Skeletal muscle satellite cell (primary cell): ENCODE measurements at regions not wholly inside any gene's neighbourhood (a gene's known extent, or its start where the extent isn't known, plus 50 kb on each side); places are given as distances from the start of the nearest gene placed in this dataset.

Experiments used
- H3K27me3 ChIP-seq: 2 replicates; pipeline ENCODE4 v1.7.0; 2013; ENCODE audit warnings: low read length; ENCODE audit not compliant: control insufficient read depth, insufficient read depth
- H3K36me3 ChIP-seq: 2 replicates; pipeline ENCODE4 v1.7.0; 2013; ENCODE audit warnings: mild to moderate bottlenecking, control low read depth, low read length; ENCODE audit not compliant: insufficient read depth
- H3K4me1 ChIP-seq: 2 replicates; pipeline ENCODE4 v1.7.0; 2013; ENCODE audit warnings: low read length; ENCODE audit not compliant: control insufficient read depth, insufficient read depth
- H3K4me2 ChIP-seq: 2 replicates; pipeline ENCODE4 v1.7.0; 2013; ENCODE audit warnings: mild to moderate bottlenecking, low read length
- H3K4me3 ChIP-seq: 2 replicates; pipeline ENCODE4 v1.7.0; 2013; ENCODE audit warnings: low read length
- H3K9ac ChIP-seq: 2 replicates; pipeline ENCODE4 v1.7.0; 2013; ENCODE audit warnings: mild to moderate bottlenecking, low read depth, low read length, moderate library complexity
- H3K9me3 ChIP-seq: replicated peaks from 2 replicates; pipeline ENCODE4 v1.7.0; 2013; ENCODE audit warnings: mild to moderate bottlenecking, control low read depth, low read length

DNA sequence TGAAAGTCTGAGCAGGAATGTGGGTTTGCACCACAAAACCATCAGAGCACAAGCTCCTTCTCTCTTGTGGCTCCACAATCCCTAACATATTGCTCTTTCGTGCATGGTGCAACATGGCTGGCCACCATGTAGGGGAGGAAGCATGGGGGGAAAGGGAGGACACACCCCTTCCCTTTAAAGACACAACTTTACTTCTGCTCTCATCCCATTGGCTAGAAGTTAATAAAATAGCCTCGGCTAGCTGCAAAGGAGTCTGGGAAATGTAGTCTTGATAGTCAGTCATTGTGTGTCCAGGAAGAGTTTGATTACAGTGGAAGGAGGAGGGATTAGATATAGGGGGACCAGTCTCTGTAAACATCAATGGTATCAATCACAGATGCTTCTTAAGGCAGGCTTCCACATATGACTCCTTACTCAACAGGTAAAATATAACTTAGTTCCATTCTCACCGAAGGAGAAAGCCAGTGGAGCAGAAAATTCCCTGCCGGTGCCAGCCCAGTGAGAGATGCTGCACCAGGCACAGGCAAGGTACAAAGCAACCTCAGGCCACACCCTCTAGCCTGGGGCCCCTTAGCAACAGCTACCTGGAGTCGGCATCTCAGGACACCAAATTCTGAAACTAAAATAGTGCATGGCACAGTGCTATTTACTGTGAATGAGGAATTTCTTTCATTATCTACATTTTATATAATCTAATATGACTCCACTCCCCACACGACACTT is 124.7 kb upstream of the CTBP2 start:
- no peaks in the 10 kb centered on the region for H3K4me1 ChIP-seq
- H3K27me3 ChIP-seq: peaks cover 5% of the 10 kb centered on the region
- no peaks in the 10 kb centered on the region for H3K9me3 ChIP-seq
- H3K4me2 ChIP-seq: no peak overlapping the region
- no peak overlapping the region for H3K9ac ChIP-seq
- H3K36me3 ChIP-seq: no peaks in the 10 kb centered on the region
- H3K4me3 ChIP-seq: no peak overlapping the region

DNA sequence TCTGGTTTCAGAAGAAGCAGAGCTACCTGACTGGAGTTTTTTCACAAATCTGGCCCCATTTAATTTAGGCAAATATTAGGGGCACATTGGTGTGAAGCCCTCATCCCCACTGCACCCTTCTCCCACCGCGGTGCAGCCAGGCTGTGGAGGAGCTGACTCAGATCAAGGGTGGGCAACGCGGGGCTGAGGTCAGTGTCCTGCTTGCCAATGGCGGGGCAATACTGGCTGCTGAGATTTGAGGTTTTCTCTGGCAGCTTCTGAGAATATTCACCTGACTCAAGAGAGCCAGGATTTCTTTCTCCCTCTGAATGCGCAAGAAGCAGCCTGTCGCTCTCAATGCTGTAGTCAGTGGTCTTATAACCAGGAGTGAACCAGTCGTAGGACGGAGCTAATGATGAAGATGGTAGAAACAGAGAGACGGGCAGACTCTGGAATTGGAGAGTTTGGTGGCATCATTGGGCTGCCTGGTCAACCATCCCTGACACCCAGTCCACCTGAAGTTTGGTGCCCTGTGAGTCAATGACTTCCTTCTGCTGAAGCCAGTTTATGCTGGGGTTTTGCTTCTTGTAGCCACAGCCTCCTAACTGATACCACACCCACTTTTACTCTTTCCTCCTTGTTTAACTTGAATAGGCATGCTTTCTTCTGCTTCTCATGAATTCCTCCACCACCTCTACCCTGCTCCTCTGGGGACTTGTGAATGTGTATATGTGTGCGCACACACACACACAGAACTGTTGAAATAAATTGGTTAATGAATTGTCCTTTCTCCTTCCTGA is 123.7 kb upstream of the CTBP2 start:
- H3K9ac ChIP-seq: no peak overlapping the region
- no peak overlapping the region for H3K4me2 ChIP-seq
- H3K9me3 ChIP-seq: no peaks in the 10 kb centered on the region
- peaks cover 5% of the 10 kb centered on the region for H3K27me3 ChIP-seq
- H3K4me3 ChIP-seq: no peak overlapping the region
- no peaks in the 10 kb centered on the region for H3K4me1 ChIP-seq
- no peaks in the 10 kb centered on the region for H3K36me3 ChIP-seq

DNA sequence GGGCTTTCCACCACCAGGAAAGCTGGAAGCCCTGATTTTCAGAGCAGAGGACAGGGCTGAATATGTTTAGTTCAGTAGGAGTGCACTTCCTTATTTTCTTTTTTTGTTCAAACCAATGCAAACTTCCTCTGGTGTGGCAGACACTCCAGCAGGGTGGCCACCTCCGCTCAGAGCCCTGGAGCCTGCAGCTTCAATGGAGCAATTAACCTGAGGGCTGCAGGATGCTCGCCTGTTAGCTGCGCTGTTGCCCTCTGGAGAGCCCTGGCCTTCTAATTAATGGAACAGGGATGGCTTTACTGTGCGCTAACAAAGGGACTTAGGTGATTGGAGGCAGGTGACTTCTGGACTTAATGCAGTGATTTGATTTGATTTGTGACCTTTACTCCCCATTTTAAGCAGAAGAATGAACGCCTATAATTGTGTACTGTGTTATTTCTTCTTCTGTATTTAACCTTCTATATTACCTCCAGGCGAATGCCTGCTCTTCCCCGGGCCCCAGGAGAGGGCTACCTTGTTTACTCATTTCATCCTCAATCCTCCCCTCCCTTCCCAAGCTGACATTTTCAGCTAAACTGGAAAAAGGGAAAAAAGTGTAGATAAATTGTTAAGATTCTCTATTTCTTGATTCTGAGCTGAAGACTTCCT is 123.0 kb upstream of the CTBP2 start:
- no peak overlapping the region for H3K4me3 ChIP-seq
- no peak overlapping the region for H3K9ac ChIP-seq
- H3K9me3 ChIP-seq: no peaks in the 10 kb centered on the region

DNA sequence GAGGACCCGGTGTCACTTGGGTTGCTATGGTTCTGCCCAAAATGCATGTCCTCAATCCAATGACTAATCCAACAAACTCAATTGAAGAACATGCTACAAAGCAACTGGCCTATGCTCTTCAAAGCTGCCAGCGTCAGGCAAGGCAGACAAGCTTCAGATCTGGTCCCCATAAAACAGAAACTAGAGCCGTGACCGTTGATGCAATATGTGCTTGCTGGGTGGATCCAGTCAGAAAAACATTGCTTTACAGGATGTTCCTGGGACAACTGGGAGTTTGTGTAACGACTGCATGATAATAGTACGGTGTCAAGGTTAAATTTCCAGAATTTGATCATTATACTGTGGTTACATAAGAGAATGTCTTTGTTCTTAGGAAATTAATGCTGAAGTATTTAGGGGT is 120.7 kb upstream of the CTBP2 start:
- Histone ChIP-seq H3K4me2 (no peak overlapping the region), H3K9me3 (no peaks in the 10 kb centered on the region), H3K4me1 (no peaks in the 10 kb centered on the region), H3K36me3 (no peaks in the 10 kb centered on the region), H3K27me3 (peaks cover 5% of the 10 kb centered on the region), H3K9ac (no peak overlapping the region), H3K4me3 (no peak overlapping the region)

More for the DNA sequence above, 123.0 kb upstream of the CTBP2 start:
- H3K4me2 ChIP-seq: no peak overlapping the region
- H3K36me3 ChIP-seq: no peaks in the 10 kb centered on the region
- no peaks in the 10 kb centered on the region for H3K4me1 ChIP-seq
- H3K27me3 ChIP-seq: peaks cover 5% of the 10 kb centered on the region

DNA sequence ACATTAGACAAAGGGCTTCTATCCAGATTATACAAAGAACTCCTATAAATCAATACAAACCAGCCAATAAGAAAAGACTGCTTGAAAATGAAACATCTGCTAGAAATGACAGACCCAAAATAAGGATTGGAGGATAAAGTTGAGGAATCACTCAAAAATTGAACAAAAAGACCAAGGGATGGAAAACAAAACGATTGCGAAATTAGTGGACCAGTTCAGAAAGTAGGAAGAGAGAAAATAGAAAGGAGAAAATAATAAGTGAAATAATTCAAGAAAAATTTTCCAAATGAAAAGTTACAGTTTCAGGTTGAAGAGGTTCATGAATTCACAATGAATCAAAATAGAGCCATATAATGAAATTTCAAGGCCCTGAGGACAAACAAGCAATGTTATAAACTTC is 115.8 kb upstream of the CTBP2 start:
- no peak overlapping the region for H3K4me2 ChIP-seq
- H3K4me3 ChIP-seq: no peak overlapping the region
- peaks cover 7% of the 10 kb centered on the region for H3K27me3 ChIP-seq
- H3K9me3 ChIP-seq: no peaks in the 10 kb centered on the region
- H3K9ac ChIP-seq: no peak overlapping the region
- H3K36me3 ChIP-seq: no peaks in the 10 kb centered on the region
- no peaks in the 10 kb centered on the region for H3K4me1 ChIP-seq

DNA sequence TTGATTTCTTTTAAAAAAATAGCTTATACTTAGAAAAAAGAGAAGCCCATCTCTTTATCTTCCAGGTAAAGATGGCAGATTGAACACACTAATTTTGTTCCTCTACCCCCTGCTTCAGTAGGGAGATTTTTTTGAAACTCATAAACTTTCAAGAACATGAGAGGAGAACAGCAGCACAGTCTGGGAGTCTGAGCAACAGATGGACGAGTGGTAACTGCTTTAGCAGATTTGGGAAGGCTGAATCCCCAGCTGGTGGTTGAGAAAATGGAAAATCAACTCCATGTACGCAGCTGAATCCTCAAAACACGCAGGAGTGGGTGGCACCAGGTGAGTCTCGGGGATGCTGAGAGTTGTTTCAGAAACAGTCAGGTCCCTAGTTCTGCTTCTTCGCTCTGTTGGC is 114.6 kb upstream of the CTBP2 start:
- H3K36me3 ChIP-seq: no peaks in the 10 kb centered on the region
- H3K27me3 ChIP-seq: peaks cover 7% of the 10 kb centered on the region

DNA sequence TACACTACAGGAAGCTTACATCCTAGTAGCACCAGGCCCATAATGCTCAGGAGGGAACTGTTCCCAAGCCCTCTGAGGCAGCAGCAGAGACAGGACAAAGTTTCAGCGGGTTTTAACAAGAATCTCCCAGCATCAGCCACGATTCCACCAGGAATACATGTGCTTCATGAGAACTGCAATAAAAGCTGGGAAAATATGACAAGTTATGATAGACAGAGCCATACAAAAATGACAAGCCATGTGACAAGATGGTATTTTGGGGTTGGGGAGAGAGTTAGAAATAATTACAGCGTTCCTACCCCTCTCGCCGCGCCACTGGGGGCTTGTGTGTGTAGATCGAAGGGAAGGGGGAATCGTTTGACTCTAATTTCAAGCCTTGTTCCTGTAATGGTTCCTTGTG is 112.7 kb upstream of the CTBP2 start:
- H3K4me1 ChIP-seq: no peaks in the 10 kb centered on the region
- no peak overlapping the region for H3K4me3 ChIP-seq
- no peaks in the 10 kb centered on the region for H3K9me3 ChIP-seq
- no peak overlapping the region for H3K9ac ChIP-seq
- H3K4me2 ChIP-seq: no peak overlapping the region
- H3K36me3 ChIP-seq: no peaks in the 10 kb centered on the region
- peaks cover 7% of the 10 kb centered on the region for H3K27me3 ChIP-seq

More for the DNA sequence above, 114.6 kb upstream of the CTBP2 start:
- no peak overlapping the region for H3K9ac ChIP-seq
- no peak overlapping the region for H3K4me2 ChIP-seq
- H3K4me1 ChIP-seq: no peaks in the 10 kb centered on the region
- no peak overlapping the region for H3K4me3 ChIP-seq
- H3K9me3 ChIP-seq: no peaks in the 10 kb centered on the region

DNA sequence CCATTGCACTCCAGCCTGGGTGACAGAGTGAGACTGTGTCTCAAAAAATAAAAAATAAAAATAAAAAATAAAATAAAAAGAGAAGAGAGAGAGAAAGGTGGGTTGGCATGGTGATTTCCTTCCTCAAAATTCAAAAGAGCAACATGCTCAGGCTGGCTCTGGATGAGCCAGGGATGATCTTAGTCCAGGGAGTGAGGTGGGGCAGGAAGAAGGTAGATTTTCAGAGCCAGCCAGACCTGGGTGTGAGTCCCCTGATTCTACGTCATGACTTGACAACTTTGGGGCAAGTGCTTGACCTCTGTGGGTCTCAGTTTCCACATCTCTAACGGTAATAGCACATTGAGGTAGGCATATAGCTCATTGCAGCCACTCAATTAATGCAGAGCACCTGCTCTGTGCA is 109.4 kb upstream of the CTBP2 start:
- Histone ChIP-seq H3K36me3 (no peaks in the 10 kb centered on the region), H3K9me3 (no peaks in the 10 kb centered on the region), H3K27me3 (peaks cover 10% of the 10 kb centered on the region), H3K9ac (no peak overlapping the region), H3K4me3 (no peak overlapping the region), H3K4me1 (no peaks in the 10 kb centered on the region), H3K4me2 (no peak overlapping the region)

DNA sequence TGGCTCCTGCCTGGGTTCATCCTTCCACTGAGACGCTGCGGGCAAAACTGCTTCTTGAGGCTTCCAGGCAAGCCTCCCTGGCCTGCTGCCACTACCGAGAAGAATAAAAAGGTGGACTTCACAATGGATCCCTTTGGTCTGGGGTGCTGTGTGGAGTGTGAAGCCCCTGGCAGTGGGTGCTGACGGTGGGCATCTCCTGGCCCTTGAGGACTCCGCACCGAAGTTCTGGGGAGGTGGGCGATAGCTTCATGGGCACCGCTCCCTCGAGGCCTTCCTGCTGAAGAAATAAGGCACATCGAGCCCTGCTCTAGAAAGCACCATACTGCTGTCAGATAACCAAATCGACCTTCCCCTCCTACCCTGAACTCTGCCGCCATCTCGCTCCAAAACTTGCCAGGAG is 106.6 kb upstream of the CTBP2 start:
- no peaks in the 10 kb centered on the region for H3K9me3 ChIP-seq
- no peak overlapping the region for H3K4me2 ChIP-seq
- H3K36me3 ChIP-seq: no peaks in the 10 kb centered on the region
- no peaks in the 10 kb centered on the region for H3K4me1 ChIP-seq
- H3K4me3 ChIP-seq: no peak overlapping the region
- no peak overlapping the region for H3K9ac ChIP-seq
- peaks cover 3% of the 10 kb centered on the region for H3K27me3 ChIP-seq

DNA sequence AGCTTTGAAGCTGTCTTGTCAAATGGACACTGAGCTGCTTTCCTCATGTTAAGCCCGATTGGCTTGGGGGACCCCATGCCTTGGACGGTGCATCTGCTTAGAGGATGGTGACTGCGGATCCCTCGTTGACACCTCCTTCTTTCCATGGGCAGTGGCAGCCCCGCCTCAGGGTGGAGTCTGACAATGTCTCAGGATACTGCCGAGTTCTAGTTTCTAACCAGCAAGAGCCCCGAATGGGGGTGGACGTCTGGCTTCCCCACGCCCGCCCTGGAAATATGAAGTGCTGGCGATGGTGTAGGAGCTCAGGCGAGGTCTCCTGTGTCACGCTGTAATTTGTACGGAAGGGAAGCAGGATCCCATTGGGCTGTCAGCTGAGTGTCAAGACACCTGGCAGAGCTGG is 106.2 kb upstream of the CTBP2 start:
- Histone ChIP-seq H3K9me3 (no peaks in the 10 kb centered on the region), H3K36me3 (no peaks in the 10 kb centered on the region), H3K4me3 (no peak overlapping the region), H3K27me3 (peaks cover 3% of the 10 kb centered on the region), H3K4me2 (no peak overlapping the region), H3K4me1 (no peaks in the 10 kb centered on the region), H3K9ac (no peak overlapping the region)

DNA sequence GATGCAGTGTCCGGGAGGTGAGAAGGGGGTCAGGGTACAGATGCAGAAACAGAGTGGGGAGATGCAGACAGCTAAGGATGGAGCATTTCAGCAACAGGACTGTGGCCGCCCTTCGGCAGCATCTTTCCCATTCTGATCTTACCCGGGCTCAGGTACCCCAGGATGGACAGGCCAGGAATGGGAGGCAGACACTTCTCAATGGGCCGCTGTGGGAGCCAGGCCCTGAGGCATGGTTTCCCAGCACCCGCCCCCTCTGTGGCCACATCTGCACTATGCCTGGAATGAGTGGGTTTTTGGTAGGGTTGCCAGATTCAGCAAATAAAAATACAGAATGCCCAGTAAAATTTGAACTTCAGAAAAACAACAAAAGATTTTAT is 105.2 kb upstream of the CTBP2 start:
- Histone ChIP-seq H3K27me3 (peaks cover 3% of the 10 kb centered on the region), H3K9ac (no peak overlapping the region), H3K4me3 (no peak overlapping the region), H3K36me3 (no peaks in the 10 kb centered on the region), H3K4me1 (no peaks in the 10 kb centered on the region), H3K4me2 (no peak overlapping the region), H3K9me3 (no peaks in the 10 kb centered on the region)
